HepG2 (cell line): ENCODE measurements at regions not wholly inside any gene's neighbourhood (a gene's known extent, or its start where the extent isn't known, plus 50 kb on each side); places are given as distances from the start of the nearest gene placed in this dataset.
A peak's percentile ranks its signal among the peaks of the same experiment; 100 is the strongest.

Experiments
- ATAC-seq: fragments of 200-7000 bp; cut with Tn5 transposase; 3 replicates; pipeline ENCODE4 v1.9.1; 2020; ENCODE audit warnings: mild to moderate bottlenecking, moderate library complexity
- BruUV-seq: library from RNA; stranded (reverse); fragments of 400-500 nt; replicated peaks from 2 replicates; lab custom pipeline; 2021; lab: Mats Ljungman, UMichigan
- CTCF ChIA-PET: fragments of 300-600 bp; formaldehyde crosslinking; extraction: SDS; loops from one replicate; lab custom pipeline; 2021; ENCODE audit warnings: low total read pairs, inconsistent platforms, low intra/inter-chr PET ratio; lab: Yijun Ruan, JAX
- POLR2A ChIA-PET: fragments of 350-600 bp; sonication (Branson Sonifier 250); formaldehyde crosslinking; loops from one replicate; lab custom pipeline; 2020; ENCODE audit warnings: antibody characterized with exemption, inconsistent platforms; lab: Yijun Ruan, JAX
- DNase-seq: peaks from one replicate; pipeline ENCODE4 v3.0.0-alpha.2; 2015; ENCODE audit warnings: low spot score
- FAIRE-seq: peaks from 3 replicates; lab custom pipeline; 2011; peaks lifted over from hg19 to GRCh38; lab: Jason Lieb, UNC
- H2AFZ ChIP-seq: one replicate; pipeline ENCODE4 v1.6.1; 2011; ENCODE audit warnings: low read length, inconsistent platforms
- H3K27ac ChIP-seq: fragments of 300-600 bp; 3 replicates; pipeline ENCODE4 v1.8.0; 2011; ENCODE audit warnings: mixed run types, mild to moderate bottlenecking, mixed read lengths, low read length, inconsistent platforms; ENCODE audit not compliant: insufficient read depth; ENCODE audit errors: extremely low read length
- H3K27me3 ChIP-seq, 2 experiments: fragments of 200-600 bp in 1 of 2; 2 replicates in 1 of 2; 3 replicates in 1 of 2; pipeline versions ENCODE4 v1.6.0 to v1.8.0; 2011; ENCODE audit warnings: low read length in 2 of 2, mild to moderate bottlenecking in 2 of 2, moderate library complexity in 2 of 2, inconsistent platforms in 1 of 2; ENCODE audit not compliant: insufficient read depth in 2 of 2, control insufficient read depth in 1 of 2
- H3K36me3 ChIP-seq, 2 experiments: fragments of 200-600 bp in 1 of 2; replicated peaks in 1 of 2; 2 replicates in 1 of 2; 3 replicates in 1 of 2; pipeline versions ENCODE4 v1.5.1 to v1.8.0; 2011; ENCODE audit warnings: low read length in 2 of 2, inconsistent platforms in 1 of 2; ENCODE audit not compliant: insufficient read depth in 2 of 2, control insufficient read depth in 1 of 2
- H3K4me1 ChIP-seq: 2 replicates; pipeline ENCODE4 v1.5.1; 2012; ENCODE audit warnings: low read length, inconsistent platforms; ENCODE audit not compliant: insufficient read depth
- H3K4me2 ChIP-seq: 2 replicates; pipeline ENCODE4 v1.6.0; 2011; ENCODE audit warnings: low read depth, low read length, inconsistent platforms
- H3K4me3 ChIP-seq, 3 experiments: fragments of 200-600 bp in 1 of 3; sonication (generic), shearing (Covaris generic) in 1 of 3; replicated peaks in 1 of 3; 2 replicates each; pipeline ENCODE4 v1.5.1; 2011 to 2016; ENCODE audit warnings: low read length in 3 of 3, inconsistent platforms in 2 of 3, low read depth in 2 of 3, mild to moderate bottlenecking in 2 of 3, control low read depth in 1 of 3, mixed read lengths in 1 of 3; ENCODE audit not compliant: insufficient read depth in 1 of 3
- H3K79me2 ChIP-seq: one replicate; pipeline ENCODE4 v1.6.1; 2011; ENCODE audit warnings: low read length, inconsistent platforms; ENCODE audit not compliant: insufficient read depth
- H3K9ac ChIP-seq: 2 replicates; pipeline ENCODE4 v1.6.0; 2011; ENCODE audit warnings: mild to moderate bottlenecking, low read depth, low read length, inconsistent platforms; ENCODE audit not compliant: insufficient read depth
- H3K9me3 ChIP-seq: 2 replicates; pipeline ENCODE4 v1.5.1; 2012; ENCODE audit warnings: mild to moderate bottlenecking, low read length
- H4K20me1 ChIP-seq: 2 replicates; pipeline ENCODE4 v1.6.0; 2011; ENCODE audit warnings: inconsistent platforms, mild to moderate bottlenecking, low read length, moderate library complexity; ENCODE audit not compliant: insufficient read depth
- ATM ChIP-seq: fragments of 450-650 bp; IDR thresholded peaks from 2 replicates; pipeline ENCODE4 v1.7.1; 2017; ENCODE audit warnings: mild to moderate bottlenecking, borderline replicate concordance
- ATRX ChIP-seq: sonication (generic); formaldehyde crosslinking; IDR thresholded peaks from 2 replicates; pipeline ENCODE4 v1.4.0; 2020; ENCODE audit warnings: missing genetic modification reagents, borderline replicate concordance
- GTF2F1 ChIP-seq: fragments of 150-350 bp; IDR thresholded peaks from 2 replicates; pipeline ENCODE4 v1.6.1; 2014; ENCODE audit warnings: low read length
- KDM3A ChIP-seq: IDR thresholded peaks from 2 replicates; pipeline ENCODE4 v1.6.1; 2018; ENCODE audit warnings: low read depth, missing compliant biosample characterization
- NONO ChIP-seq, 2 experiments: fragments of 450-650 bp in 1 of 2; sonication (generic) in 1 of 2; formaldehyde crosslinking in 1 of 2; IDR thresholded peaks in 1 of 2; conservative IDR thresholded peaks in 1 of 2; 2 replicates each; pipeline versions ENCODE4 v1.6.1 to v1.8.0; 2017 to 2022; ENCODE audit warnings: mild to moderate bottlenecking in 1 of 2, missing genetic modification reagents in 1 of 2, moderate library complexity in 1 of 2
- SKI ChIP-seq: fragments of 450-650 bp; IDR thresholded peaks from one replicate; pipeline ENCODE4 v1.6.1; 2018; ENCODE audit warnings: mild to moderate bottlenecking; ENCODE audit not compliant: partially characterized antibody
- TRAFD1 ChIP-seq: sonication (generic); formaldehyde crosslinking; IDR thresholded peaks from 2 replicates; pipeline ENCODE4 v1.5.1; 2020; ENCODE audit warnings: missing genetic modification reagents, mild to moderate bottlenecking, borderline replicate concordance
- ZBTB44 ChIP-seq: sonication (generic); formaldehyde crosslinking; IDR thresholded peaks from 2 replicates; pipeline ENCODE4 v1.4.0; 2020; ENCODE audit warnings: missing genetic modification reagents
- ZMAT3 ChIP-seq: sonication (generic); formaldehyde crosslinking; conservative IDR thresholded peaks from 2 replicates; pipeline ENCODE4 v1.7.0; 2021; ENCODE audit warnings: missing genetic modification reagents
- ZNF780A ChIP-seq: sonication (generic); formaldehyde crosslinking; IDR thresholded peaks from 2 replicates; pipeline ENCODE4 v1.8.0; 2022; ENCODE audit warnings: mild to moderate bottlenecking, missing genetic modification reagents, moderate library complexity
- ZNF788 ChIP-seq: sonication (generic); formaldehyde crosslinking; IDR thresholded peaks from 2 replicates; pipeline ENCODE4 v1.5.0; 2020; ENCODE audit warnings: mild to moderate bottlenecking, missing genetic modification reagents, borderline replicate concordance
- WGBS: methylation state at CpG from one replicate; pipeline ENCODE4 v1.1.6; 2017; ENCODE audit warnings: low lambda C conversion rate; 5-methylcytosine and 5-hydroxymethylcytosine counted together
- in situ Hi-C: cut with HindIII; loops from 2 replicates; pipeline ENCODE4 v1.10.0; 2017; ENCODE audit warnings: low pct_unique_long_range_greater_than_20kb; ENCODE audit not compliant: extremely low pct_ligation_motif_present
- intact Hi-C: fragments of 100-400 bp; cut with micrococcal nuclease; formaldehyde crosslinking; loops from one replicate; pipeline ENCODE4 v1.10.0; 2022; ENCODE audit not compliant: unreplicated experiment

GRCh38 chr1:47510282-47510811 is 72.5 kb downstream of the FOXD2 start (continued):
- no peak for TF ChIP-seq ZNF788 (CRISPR knock-in tag)
- no peak for TF ChIP-seq TRAFD1 (CRISPR knock-in tag)
- no peak for TF ChIP-seq GTF2F1
- TF ChIP-seq ZBTB44: no peak
- TF ChIP-seq ATM: no peak
- no peak for TF ChIP-seq ZMAT3 (CRISPR knock-in tag)
- no peak for TF ChIP-seq ZNF780A

- H3K27ac ChIP-seq: no peak overlapping the region
- no peaks in the 10 kb centered on the region for H3K36me3 ChIP-seq
- in situ Hi-C loops: no loop called here
- no peak for TF ChIP-seq SKI
- no peak for TF ChIP-seq ATRX (CRISPR knock-in tag)
- TF ChIP-seq NONO (IDR thresholded peaks at IDR 0.05): 0 out of 2 replicates have a peak, but pooled peaks have one; percentile 37
- no peak for TF ChIP-seq NONO (CRISPR knock-in tag; conservative IDR thresholded peaks at IDR 0.05)
- TF ChIP-seq KDM3A (CRISPR knock-in tag): no peak
- peaks cover 3% of the 10 kb centered on the region; the same call in 1 of the 2 replicates for H4K20me1 ChIP-seq
- H3K9me3 ChIP-seq: no peaks in the 10 kb centered on the region
- intact Hi-C loops: no loop called here
- POLR2A ChIA-PET: no interaction called here
- no peak overlapping the region for H3K4me3 ChIP-seq
- WGBS: 91% methylated on average over 2 of the region's 2 CpGs
- no TSS peak for BruUV-seq
- H2AFZ ChIP-seq: no peak overlapping the region
- no peak overlapping the region for H3K4me2 ChIP-seq
- no peak for FAIRE-seq
- peaks cover 18% of the 10 kb centered on the region for H3K4me1 ChIP-seq
- no peak for DNase-seq
- H3K79me2 ChIP-seq: no peaks in the 10 kb centered on the region
- no peak for ATAC-seq
- CTCF ChIA-PET: no interaction called here
- peaks cover 8 to 65% of the 10 kb centered on the region in 2 experiments for H3K27me3 ChIP-seq
- no peak overlapping the region for H3K9ac ChIP-seq
These were observed 74.0 kb downstream of the FOXD2 start for GRCh38 chr1:47511825-47512224.
